ENCODE measurements at regions not wholly inside any gene's neighbourhood (a gene's known extent, or its start where the extent isn't known, plus 50 kb on each side); places are given as distances from the start of the nearest gene placed in this dataset.

DNA sequence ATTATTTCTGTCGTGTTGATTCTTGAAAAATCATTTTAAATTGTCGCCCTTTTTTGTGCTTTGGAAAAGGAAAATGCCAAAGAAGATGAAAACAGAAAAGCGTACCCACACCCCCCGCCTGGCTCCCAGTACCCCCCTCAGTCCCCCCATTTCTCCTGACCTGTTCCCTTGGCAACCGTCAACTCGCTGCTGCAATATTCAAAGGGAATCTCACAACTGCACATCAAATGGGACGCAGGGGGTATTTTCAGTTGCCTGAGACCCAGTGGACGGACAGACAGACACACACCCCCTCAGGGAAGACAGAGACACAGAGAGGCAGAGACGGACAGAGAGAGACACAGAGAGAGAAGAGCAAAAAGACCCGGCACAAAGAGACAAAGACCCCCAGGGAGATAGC, 83.5 kb upstream of the PRR20G start:
- TF ChIP-seq MAFK (IDR thresholded peaks at IDR 0.05; ENCODE audit: low read depth, low read length) (no peak), MXI1 (IDR thresholded peaks at IDR 0.05; ENCODE audit: borderline replicate concordance, low read depth, low read length) (no peak), CHD1 (IDR thresholded peaks at IDR 0.05; ENCODE audit: low read depth, low read length) (no peak), BHLHE40 (IDR thresholded peaks at IDR 0.05; ENCODE audit: low read depth, low read length) (no peak), MAZ (IDR thresholded peaks at IDR 0.05; ENCODE audit: borderline replicate concordance, low read depth, low read length) (no peak), RFX5 (IDR thresholded peaks at IDR 0.05; ENCODE audit: low read depth, low read length) (no peak), POLR2A (IDR thresholded peaks at IDR 0.05; ENCODE audit: low read depth, low read length) (no peak), RCOR1 (IDR thresholded peaks at IDR 0.05; ENCODE audit: insufficient replicate concordance, low read length) (no peak), RAD21 (IDR thresholded peaks at IDR 0.05; ENCODE audit: low read length) (no peak), SMC3 (IDR thresholded peaks at IDR 0.05; ENCODE audit: low read depth, low read length) (no peak)
- TF ChIP-seq, protein P1, sequence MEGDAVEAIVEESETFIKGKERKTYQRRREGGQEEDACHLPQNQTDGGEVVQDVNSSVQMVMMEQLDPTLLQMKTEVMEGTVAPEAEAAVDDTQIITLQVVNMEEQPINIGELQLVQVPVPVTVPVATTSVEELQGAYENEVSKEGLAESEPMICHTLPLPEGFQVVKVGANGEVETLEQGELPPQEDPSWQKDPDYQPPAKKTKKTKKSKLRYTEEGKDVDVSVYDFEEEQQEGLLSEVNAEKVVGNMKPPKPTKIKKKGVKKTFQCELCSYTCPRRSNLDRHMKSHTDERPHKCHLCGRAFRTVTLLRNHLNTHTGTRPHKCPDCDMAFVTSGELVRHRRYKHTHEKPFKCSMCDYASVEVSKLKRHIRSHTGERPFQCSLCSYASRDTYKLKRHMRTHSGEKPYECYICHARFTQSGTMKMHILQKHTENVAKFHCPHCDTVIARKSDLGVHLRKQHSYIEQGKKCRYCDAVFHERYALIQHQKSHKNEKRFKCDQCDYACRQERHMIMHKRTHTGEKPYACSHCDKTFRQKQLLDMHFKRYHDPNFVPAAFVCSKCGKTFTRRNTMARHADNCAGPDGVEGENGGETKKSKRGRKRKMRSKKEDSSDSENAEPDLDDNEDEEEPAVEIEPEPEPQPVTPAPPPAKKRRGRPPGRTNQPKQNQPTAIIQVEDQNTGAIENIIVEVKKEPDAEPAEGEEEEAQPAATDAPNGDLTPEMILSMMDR (conservative IDR thresholded peaks at IDR 0.05; ENCODE audit: low read depth, low read length) = no peak
- TF ChIP-seq, protein P2, sequence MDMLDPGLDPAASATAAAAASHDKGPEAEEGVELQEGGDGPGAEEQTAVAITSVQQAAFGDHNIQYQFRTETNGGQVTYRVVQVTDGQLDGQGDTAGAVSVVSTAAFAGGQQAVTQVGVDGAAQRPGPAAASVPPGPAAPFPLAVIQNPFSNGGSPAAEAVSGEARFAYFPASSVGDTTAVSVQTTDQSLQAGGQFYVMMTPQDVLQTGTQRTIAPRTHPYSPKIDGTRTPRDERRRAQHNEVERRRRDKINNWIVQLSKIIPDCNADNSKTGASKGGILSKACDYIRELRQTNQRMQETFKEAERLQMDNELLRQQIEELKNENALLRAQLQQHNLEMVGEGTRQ (IDR thresholded peaks at IDR 0.05; ENCODE audit: low read depth, low read length) = no peak

Data from IMR-90 (cell line).